Ishikawa (cell line): ENCODE measurements at regions not wholly inside any gene's neighbourhood (a gene's known extent, or its start where the extent isn't known, plus 50 kb on each side); places are given as distances from the start of the nearest gene placed in this dataset.

ENCODE experiments used
- CEBPB ChIP-seq: IDR thresholded peaks from 2 replicates; pipeline ENCODE4 v1.6.1; 2012
- CREB1 ChIP-seq: IDR thresholded peaks from 2 replicates; pipeline ENCODE4 v1.6.1; 2012; ENCODE audit warnings: low read depth
- EGR1 ChIP-seq: IDR thresholded peaks from 2 replicates; pipeline ENCODE4 v1.6.1; 2012
- EP300 ChIP-seq: IDR thresholded peaks from 2 replicates; pipeline ENCODE4 v1.6.1; 2012; ENCODE audit warnings: borderline replicate concordance
- FOXM1 ChIP-seq: IDR thresholded peaks from 2 replicates; pipeline ENCODE4 v1.6.1; 2012; ENCODE audit warnings: low read depth, borderline replicate concordance
- NFIC ChIP-seq: IDR thresholded peaks from 2 replicates; pipeline ENCODE4 v1.6.1; 2012
- RAD21 ChIP-seq: IDR thresholded peaks from 2 replicates; pipeline ENCODE4 v1.6.1; 2012; ENCODE audit warnings: low read depth
- REST ChIP-seq: IDR thresholded peaks from 2 replicates; pipeline ENCODE4 v1.6.1; 2012; ENCODE audit warnings: low read depth, mild to moderate bottlenecking
- TAF1 ChIP-seq: IDR thresholded peaks from 2 replicates; pipeline ENCODE4 v1.6.1; 2012; ENCODE audit warnings: low read depth, mild to moderate bottlenecking
- TCF12 ChIP-seq: IDR thresholded peaks from 2 replicates; pipeline ENCODE4 v1.6.1; 2012; ENCODE audit warnings: low read depth
- TEAD4 ChIP-seq: IDR thresholded peaks from 2 replicates; pipeline ENCODE4 v1.6.1; 2012
- USF1 ChIP-seq: IDR thresholded peaks from 2 replicates; pipeline ENCODE4 v1.6.1; 2012
- YY1 ChIP-seq: IDR thresholded peaks from 2 replicates; pipeline ENCODE4 v1.6.1; 2012; ENCODE audit warnings: low read depth
- ZBTB7A ChIP-seq: IDR thresholded peaks from 2 replicates; pipeline ENCODE4 v1.6.1; 2012; ENCODE audit warnings: low read depth
- TF ChIP-seq, protein P1 (sequence below): IDR thresholded peaks from 2 replicates; pipeline ENCODE4 v1.6.1; 2012

DNA sequence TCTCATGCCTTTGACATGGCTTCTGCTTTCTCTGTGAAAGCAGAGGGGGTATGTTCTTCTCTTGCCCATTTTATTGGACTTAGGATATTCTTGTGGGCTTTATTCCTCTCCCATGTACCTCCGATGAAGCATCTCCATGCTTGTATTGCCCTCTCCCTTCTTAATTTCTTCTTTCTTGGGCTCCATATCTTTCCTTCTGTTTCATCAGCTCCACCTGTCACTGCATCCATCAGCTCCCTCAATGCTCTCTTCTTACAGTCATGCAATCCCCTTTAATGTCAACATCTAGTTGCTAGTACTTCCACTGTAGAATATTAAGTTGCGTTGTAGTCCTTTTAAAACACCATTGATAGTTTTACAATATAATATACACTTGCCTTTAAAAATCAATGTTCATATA is 257.6 kb downstream of the GPAT3 start:
- TF ChIP-seq REST, result no peak
- TF ChIP-seq USF1, result no peak
- TF ChIP-seq TAF1, result no peak

GRCh38 chr4:83785891-83786290 is 250.0 kb downstream of the GPAT3 start:
- no peak for TF ChIP-seq TEAD4
- TF ChIP-seq ZBTB7A, result no peak
- no peak for TF ChIP-seq REST
- no peak for TF ChIP-seq YY1
- TF ChIP-seq USF1, result no peak
- TF ChIP-seq EP300, result no peak

- no peak for TF ChIP-seq REST
- no peak for TF ChIP-seq CREB1
- TF ChIP-seq CEBPB, result no peak
- no peak for TF ChIP-seq EP300
- no peak for TF ChIP-seq TEAD4
- TF ChIP-seq TCF12, result no peak
- TF ChIP-seq NFIC, result no peak
- no peak for TF ChIP-seq EGR1
- TF ChIP-seq, protein P1, sequence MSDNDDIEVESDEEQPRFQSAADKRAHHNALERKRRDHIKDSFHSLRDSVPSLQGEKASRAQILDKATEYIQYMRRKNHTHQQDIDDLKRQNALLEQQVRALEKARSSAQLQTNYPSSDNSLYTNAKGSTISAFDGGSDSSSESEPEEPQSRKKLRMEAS, result no peak
- no peak for TF ChIP-seq ZBTB7A
- TF ChIP-seq YY1, result no peak
- TF ChIP-seq USF1, result no peak
- TF ChIP-seq RAD21, result no peak
Observed at GRCh38 chr4:83783215-83783614, 247.3 kb downstream of the GPAT3 start.

- TF ChIP-seq TCF12, result no peak
- no peak for TF ChIP-seq TAF1
- no peak for TF ChIP-seq RAD21
- TF ChIP-seq CREB1, result no peak
- TF ChIP-seq, protein P1, result no peak
- TF ChIP-seq FOXM1, result no peak
- no peak for TF ChIP-seq ZBTB7A
- no peak for TF ChIP-seq YY1
- no peak for TF ChIP-seq USF1
- TF ChIP-seq EGR1, result no peak
- no peak for TF ChIP-seq CEBPB
- TF ChIP-seq TEAD4, result no peak
- no peak for TF ChIP-seq NFIC
Observed at GRCh38 chr4:83782591-83782990, 246.7 kb downstream of the GPAT3 start.

- TF ChIP-seq REST, result no peak
- TF ChIP-seq CEBPB, result no peak
- no peak for TF ChIP-seq ZBTB7A
- TF ChIP-seq RAD21, result no peak
Observed at GRCh38 chr4:83781434-83781833, 245.5 kb downstream of the GPAT3 start.
